Heart left ventricle (tissue), 13 donors: ENCODE measurements at regions not wholly inside any gene's neighbourhood (a gene's known extent, or its start where the extent isn't known, plus 50 kb on each side); places are given as distances from the start of the nearest gene placed in this dataset.

Experiments used
- POLR2A ChIP-seq, 2 donors: fragments of 450-650 bp; IDR thresholded peaks; one replicate each; pipeline ENCODE4 v1.6.1; 2017; ENCODE audit warnings: antibody characterized with exemption in 2 of 2, mild to moderate bottlenecking in 2 of 2, moderate library complexity in 2 of 2
- TF ChIP-seq, protein P1 (sequence below), 12 donors: fragments of 200-600 bp; sonication (generic) in 4 of 12; IDR thresholded peaks; one replicate each; pipeline versions ENCODE4 v1.5.0 to v1.8.0; 2018 to 2022; ENCODE audit warnings: antibody characterized with exemption in 12 of 12, mild to moderate bottlenecking in 5 of 12
- donor health status: ischemic (EF 13 %, LVEDD 7.1; RV severe dilation, severe dysfunction).
- donor health status: DM: no; HTN: yes; CAD: no.
- donor health status: DM: no; HTN: no; CAD: no.
- donor health status: ischemic (EF 25% LVEDD 6.9; RV normal size, moderate dysfunction).
- donor health status: ischemic (EF 25% LVEDD 5.7; RV mildly dilated, moderate dysfunction).
- donor health status: ischemic (EF 35%, LVEDD 5.7; RV mildly dilated, moderate dysfunction).
- donor health status: nonischemic (EF 11% LVEDD 7.7; RV severe dilation, severe dysfunction).
- donor health status: DM: yes; HTN: yes; CAD: no.
- donor health status: PGD.
- donor health status: ischemic (EF 29% LVEDD 5.4; RV normal size, mild dysfunction).
- donor health status: nonischemic (EF 23%, LVEDD 6.1; RV moderate dilation, normal function).

DNA sequence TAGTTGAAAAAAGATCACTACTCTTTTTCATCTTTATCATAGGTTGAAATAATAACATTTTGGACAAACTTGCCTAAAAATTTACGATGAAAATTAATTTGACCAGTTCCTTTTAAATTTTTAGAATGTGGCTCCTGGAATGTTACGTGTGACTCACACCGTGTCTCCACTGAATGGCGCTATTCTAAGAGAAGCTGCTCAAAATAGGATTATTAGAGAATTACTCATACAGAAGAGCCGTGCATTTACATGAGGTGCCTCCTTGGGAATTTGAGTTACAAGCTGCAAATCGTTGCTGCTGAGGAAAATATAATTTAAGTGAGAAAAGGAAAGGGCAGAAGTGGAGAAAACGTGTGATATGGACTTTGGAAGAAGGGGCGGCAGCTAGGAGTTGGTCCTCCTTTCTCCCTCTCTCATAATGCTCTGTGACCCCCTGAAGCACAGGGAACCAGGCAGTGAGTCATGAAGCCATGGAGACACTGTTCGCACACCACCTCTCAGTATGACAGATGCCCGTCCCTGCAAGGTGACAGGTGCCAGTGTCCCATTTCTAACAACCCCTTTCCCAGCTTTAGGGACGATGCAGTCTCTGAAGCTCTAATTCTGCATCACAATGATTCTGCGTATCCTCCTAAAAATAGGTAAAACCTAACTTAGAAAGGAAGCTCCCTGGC is 323.2 kb upstream of the COBL start:
- TF ChIP-seq, protein P1, sequence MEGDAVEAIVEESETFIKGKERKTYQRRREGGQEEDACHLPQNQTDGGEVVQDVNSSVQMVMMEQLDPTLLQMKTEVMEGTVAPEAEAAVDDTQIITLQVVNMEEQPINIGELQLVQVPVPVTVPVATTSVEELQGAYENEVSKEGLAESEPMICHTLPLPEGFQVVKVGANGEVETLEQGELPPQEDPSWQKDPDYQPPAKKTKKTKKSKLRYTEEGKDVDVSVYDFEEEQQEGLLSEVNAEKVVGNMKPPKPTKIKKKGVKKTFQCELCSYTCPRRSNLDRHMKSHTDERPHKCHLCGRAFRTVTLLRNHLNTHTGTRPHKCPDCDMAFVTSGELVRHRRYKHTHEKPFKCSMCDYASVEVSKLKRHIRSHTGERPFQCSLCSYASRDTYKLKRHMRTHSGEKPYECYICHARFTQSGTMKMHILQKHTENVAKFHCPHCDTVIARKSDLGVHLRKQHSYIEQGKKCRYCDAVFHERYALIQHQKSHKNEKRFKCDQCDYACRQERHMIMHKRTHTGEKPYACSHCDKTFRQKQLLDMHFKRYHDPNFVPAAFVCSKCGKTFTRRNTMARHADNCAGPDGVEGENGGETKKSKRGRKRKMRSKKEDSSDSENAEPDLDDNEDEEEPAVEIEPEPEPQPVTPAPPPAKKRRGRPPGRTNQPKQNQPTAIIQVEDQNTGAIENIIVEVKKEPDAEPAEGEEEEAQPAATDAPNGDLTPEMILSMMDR (IDR thresholded peaks at IDR 0.05): no peak
- no peak for TF ChIP-seq POLR2A (IDR thresholded peaks at IDR 0.05)
